ENCODE measurements at regions not wholly inside any gene's neighbourhood (a gene's known extent, or its start where the extent isn't known, plus 50 kb on each side); places are given as distances from the start of the nearest gene placed in this dataset.

DNA sequence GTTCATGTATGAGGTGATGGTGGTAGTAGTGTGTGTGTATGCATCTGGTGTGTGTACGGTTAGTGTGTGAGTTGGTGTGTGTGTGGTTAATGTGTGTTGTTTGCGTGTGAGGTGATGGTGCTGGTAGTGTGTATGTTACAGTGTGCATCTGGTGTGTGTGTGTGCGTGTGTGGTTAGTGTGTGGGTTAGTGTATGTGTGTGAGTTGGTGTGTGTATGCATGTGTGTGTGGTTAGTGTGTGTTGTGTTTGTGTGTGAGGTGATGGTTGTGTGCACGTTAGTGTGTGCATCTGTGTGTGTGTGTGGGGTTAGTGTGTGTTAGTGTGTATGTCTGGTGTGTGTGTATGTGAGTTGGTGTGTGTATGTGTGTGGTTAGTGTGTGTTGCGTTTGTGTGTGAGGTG is 153.0 kb downstream of the ACTR3B start:
- peaks cover 58% of the 10 kb centered on the region for H3K4me1 ChIP-seq (ENCODE audit: insufficient read depth, low read length)
- DNase-seq (ENCODE audit: low spot score) (no peak), ATAC-seq (no peak), FAIRE-seq (no peak)
- H3K36me3 ChIP-seq (replicated peaks in 1 of 2; ENCODE audit: control insufficient read depth in 1 of 2, insufficient read depth in 2 of 2, low read length in 2 of 2) = no peaks in the 10 kb centered on the region
- no TSS peak for BruUV-seq (replicated peaks)
- H2AFZ ChIP-seq (ENCODE audit: low read length) = no peak overlapping the region
- H3K4me3 ChIP-seq (replicated peaks in 1 of 3; ENCODE audit: insufficient read depth in 1 of 3, low read depth in 2 of 3, low read length in 3 of 3) = no peak overlapping the region
- in situ Hi-C loops (cut with HindIII; ENCODE audit: extremely low pct_ligation_motif_present, low pct_unique_long_range_greater_than_20kb) (no loop called here), intact Hi-C loops (cut with micrococcal nuclease; ENCODE audit: unreplicated experiment) (no loop called here)
- H3K79me2 ChIP-seq (ENCODE audit: insufficient read depth, low read length) = no peaks in the 10 kb centered on the region
- H4K20me1 ChIP-seq (ENCODE audit: insufficient read depth, low read length) = no peaks in the 10 kb centered on the region
- 99% methylated on average over 5 of the region's 5 CpGs for WGBS (ENCODE audit: low lambda C conversion rate)
- H3K4me2 ChIP-seq (ENCODE audit: low read depth, low read length) = no peak overlapping the region
- ChIA-PET POLR2A (interaction anchor here (2.4 kb wide), 1 partner anchor 13 kb away, joined by 17 read pairs; no protein-coding TSS in a partner anchor), CTCF (ENCODE audit: low intra/inter-chr PET ratio, low total read pairs) (no interaction called here)
- no peak overlapping the region for H3K27ac ChIP-seq (ENCODE audit: extremely low read length, insufficient read depth, low read length)
- H3K9ac ChIP-seq (ENCODE audit: insufficient read depth, low read depth, low read length) = no peak overlapping the region
- H3K27me3 ChIP-seq (ENCODE audit: control insufficient read depth in 1 of 2, insufficient read depth in 2 of 2, low read length in 2 of 2) = no peaks in the 10 kb centered on the region
- no peaks in the 10 kb centered on the region for H3K9me3 ChIP-seq (ENCODE audit: low read length)
- TF ChIP-seq LCORL (IDR thresholded peaks at IDR 0.05) = 0 out of 2 replicates have a peak, but pooled peaks have one; percentile 8
- TF ChIP-seq LCORL (CRISPR knock-in tag; IDR thresholded peaks at IDR 0.05) = no peak
- TF ChIP-seq NKX3-1 (CRISPR knock-in tag; IDR thresholded peaks at IDR 0.05) = no peak
- no peak for TF ChIP-seq ZBTB7A (CRISPR knock-in tag; IDR thresholded peaks at IDR 0.05)
- TF ChIP-seq AHR (CRISPR knock-in tag; IDR thresholded peaks at IDR 0.05) = no peak
- TF ChIP-seq ZBTB8A (CRISPR knock-in tag; IDR thresholded peaks at IDR 0.05; ENCODE audit: borderline replicate concordance, low read depth) = no peak
- TF ChIP-seq, protein P1, sequence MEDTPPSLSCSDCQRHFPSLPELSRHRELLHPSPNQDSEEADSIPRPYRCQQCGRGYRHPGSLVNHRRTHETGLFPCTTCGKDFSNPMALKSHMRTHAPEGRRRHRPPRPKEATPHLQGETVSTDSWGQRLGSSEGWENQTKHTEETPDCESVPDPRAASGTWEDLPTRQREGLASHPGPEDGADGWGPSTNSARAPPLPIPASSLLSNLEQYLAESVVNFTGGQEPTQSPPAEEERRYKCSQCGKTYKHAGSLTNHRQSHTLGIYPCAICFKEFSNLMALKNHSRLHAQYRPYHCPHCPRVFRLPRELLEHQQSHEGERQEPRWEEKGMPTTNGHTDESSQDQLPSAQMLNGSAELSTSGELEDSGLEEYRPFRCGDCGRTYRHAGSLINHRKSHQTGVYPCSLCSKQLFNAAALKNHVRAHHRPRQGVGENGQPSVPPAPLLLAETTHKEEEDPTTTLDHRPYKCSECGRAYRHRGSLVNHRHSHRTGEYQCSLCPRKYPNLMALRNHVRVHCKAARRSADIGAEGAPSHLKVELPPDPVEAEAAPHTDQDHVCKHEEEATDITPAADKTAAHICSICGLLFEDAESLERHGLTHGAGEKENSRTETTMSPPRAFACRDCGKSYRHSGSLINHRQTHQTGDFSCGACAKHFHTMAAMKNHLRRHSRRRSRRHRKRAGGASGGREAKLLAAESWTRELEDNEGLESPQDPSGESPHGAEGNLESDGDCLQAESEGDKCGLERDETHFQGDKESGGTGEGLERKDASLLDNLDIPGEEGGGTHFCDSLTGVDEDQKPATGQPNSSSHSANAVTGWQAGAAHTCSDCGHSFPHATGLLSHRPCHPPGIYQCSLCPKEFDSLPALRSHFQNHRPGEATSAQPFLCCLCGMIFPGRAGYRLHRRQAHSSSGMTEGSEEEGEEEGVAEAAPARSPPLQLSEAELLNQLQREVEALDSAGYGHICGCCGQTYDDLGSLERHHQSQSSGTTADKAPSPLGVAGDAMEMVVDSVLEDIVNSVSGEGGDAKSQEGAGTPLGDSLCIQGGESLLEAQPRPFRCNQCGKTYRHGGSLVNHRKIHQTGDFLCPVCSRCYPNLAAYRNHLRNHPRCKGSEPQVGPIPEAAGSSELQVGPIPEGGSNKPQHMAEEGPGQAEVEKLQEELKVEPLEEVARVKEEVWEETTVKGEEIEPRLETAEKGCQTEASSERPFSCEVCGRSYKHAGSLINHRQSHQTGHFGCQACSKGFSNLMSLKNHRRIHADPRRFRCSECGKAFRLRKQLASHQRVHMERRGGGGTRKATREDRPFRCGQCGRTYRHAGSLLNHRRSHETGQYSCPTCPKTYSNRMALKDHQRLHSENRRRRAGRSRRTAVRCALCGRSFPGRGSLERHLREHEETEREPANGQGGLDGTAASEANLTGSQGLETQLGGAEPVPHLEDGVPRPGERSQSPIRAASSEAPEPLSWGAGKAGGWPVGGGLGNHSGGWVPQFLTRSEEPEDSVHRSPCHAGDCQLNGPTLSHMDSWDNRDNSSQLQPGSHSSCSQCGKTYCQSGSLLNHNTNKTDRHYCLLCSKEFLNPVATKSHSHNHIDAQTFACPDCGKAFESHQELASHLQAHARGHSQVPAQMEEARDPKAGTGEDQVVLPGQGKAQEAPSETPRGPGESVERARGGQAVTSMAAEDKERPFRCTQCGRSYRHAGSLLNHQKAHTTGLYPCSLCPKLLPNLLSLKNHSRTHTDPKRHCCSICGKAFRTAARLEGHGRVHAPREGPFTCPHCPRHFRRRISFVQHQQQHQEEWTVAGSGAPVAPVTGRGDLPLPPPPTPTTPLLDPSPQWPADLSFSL (CRISPR knock-in tag; IDR thresholded peaks at IDR 0.05) = peak; percentile 93
- TF ChIP-seq RAD51 (IDR thresholded peaks at IDR 0.05; ENCODE audit: borderline replicate concordance) = peak; percentile 7; the same call in 1 of the 2 replicates
- TF ChIP-seq, protein P2, sequence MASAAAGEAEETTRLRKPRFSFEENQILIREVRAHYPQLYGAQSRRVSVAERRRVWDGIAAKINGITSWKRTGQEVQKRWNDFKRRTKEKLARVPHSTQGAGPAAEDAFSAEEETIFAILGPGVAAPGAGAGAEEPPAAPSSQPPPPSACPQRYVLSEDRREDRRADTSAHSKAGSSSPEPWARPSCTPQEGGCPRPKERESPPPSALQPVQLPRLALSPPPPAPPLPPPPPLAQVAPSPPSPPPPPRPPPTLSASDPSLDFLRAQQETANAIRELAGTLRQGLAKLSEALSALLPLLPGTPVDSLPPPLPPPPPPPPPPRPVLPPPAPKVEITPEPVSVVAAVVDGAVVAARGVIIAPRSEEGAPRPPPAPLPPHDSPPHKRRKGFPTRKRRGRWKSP (CRISPR knock-in tag; IDR thresholded peaks at IDR 0.05) = no peak
- no peak for TF ChIP-seq EED (CRISPR knock-in tag; IDR thresholded peaks at IDR 0.05)
- TF ChIP-seq ZNF138 (CRISPR knock-in tag; IDR thresholded peaks at IDR 0.05; ENCODE audit: low read depth) = no peak
- TF ChIP-seq FOXK2 (IDR thresholded peaks at IDR 0.05) = 0 out of 2 replicates have a peak, but pooled peaks have one; percentile 3
- TF ChIP-seq, protein P3, sequence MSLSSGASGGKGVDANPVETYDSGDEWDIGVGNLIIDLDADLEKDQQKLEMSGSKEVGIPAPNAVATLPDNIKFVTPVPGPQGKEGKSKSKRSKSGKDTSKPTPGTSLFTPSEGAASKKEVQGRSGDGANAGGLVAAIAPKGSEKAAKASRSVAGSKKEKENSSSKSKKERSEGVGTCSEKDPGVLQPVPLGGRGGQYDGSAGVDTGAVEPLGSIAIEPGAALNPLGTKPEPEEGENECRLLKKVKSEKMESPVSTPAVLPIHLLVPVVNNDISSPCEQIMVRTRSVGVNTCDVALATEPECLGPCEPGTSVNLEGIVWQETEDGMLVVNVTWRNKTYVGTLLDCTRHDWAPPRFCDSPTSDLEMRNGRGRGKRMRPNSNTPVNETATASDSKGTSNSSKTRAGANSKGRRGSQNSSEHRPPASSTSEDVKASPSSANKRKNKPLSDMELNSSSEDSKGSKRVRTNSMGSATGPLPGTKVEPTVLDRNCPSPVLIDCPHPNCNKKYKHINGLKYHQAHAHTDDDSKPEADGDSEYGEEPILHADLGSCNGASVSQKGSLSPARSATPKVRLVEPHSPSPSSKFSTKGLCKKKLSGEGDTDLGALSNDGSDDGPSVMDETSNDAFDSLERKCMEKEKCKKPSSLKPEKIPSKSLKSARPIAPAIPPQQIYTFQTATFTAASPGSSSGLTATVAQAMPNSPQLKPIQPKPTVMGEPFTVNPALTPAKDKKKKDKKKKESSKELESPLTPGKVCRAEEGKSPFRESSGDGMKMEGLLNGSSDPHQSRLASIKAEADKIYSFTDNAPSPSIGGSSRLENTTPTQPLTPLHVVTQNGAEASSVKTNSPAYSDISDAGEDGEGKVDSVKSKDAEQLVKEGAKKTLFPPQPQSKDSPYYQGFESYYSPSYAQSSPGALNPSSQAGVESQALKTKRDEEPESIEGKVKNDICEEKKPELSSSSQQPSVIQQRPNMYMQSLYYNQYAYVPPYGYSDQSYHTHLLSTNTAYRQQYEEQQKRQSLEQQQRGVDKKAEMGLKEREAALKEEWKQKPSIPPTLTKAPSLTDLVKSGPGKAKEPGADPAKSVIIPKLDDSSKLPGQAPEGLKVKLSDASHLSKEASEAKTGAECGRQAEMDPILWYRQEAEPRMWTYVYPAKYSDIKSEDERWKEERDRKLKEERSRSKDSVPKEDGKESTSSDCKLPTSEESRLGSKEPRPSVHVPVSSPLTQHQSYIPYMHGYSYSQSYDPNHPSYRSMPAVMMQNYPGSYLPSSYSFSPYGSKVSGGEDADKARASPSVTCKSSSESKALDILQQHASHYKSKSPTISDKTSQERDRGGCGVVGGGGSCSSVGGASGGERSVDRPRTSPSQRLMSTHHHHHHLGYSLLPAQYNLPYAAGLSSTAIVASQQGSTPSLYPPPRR (CRISPR knock-in tag; IDR thresholded peaks at IDR 0.05; ENCODE audit: borderline replicate concordance) = no peak
